Muscle of arm (tissue), 1 donor: ENCODE measurements at regions not wholly inside any gene's neighbourhood (a gene's known extent, or its start where the extent isn't known, plus 50 kb on each side); places are given as distances from the start of the nearest gene placed in this dataset.
A peak's percentile ranks its signal among the peaks of the same experiment; 100 is the strongest.

Source experiments
- DNase-seq: peaks from one replicate; pipeline ENCODE4 v3.0.0-alpha.2; 2013

DNA sequence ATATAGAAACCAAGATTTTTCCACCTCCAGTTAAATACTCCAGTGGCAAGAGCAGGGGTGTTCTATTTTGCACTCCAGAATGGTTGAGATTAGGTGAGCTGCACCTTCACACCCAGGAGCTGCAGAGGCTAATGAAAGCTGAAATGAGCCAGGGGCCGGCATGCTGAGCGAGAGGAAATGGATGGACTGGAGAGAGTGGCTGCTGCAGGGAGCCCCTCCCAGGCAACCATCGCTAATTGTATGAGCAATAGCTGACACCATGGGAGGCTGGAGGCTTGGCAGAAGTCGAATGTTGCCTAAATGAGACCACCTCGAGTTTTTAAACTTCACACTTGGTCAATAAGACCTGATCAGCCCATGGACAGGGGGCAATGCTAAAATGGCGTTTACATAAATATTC is 301.8 kb upstream of the TMPO start:
- no peak for DNase-seq

GRCh38 chr12:98217257-98217656 is 298.1 kb upstream of the TMPO start:
- DNase-seq = no peak

GRCh38 chr12:98220636-98221035 is 294.8 kb upstream of the TMPO start:
- DNase-seq = no peak

DNA sequence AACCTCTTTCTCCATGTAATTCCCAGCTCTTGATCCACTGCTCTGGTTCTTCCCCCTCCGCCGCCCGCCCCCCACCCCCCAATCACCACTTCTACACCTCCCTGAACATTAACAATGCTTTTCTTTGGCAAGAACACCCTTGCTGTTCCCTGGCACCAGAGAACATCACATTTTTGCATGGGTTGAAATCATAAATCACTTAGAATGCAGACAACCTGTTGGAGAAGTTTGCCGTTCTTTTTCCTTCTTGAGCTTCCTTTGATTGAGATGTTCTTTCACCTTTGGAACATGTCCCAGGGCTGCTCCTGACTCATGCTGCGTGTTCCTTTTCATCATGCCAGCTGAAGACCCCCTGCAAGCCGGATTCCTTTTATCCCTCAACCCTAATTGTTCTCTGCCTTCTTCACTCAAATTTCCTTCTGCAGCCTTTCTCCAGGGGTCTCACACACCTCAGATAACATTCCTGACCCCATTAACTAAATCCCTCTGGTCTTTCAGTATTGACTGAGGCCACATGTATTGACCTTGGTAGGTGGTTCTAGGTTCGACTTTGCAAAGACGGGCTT is 294.1 kb upstream of the TMPO start:
- no peak for DNase-seq

DNA sequence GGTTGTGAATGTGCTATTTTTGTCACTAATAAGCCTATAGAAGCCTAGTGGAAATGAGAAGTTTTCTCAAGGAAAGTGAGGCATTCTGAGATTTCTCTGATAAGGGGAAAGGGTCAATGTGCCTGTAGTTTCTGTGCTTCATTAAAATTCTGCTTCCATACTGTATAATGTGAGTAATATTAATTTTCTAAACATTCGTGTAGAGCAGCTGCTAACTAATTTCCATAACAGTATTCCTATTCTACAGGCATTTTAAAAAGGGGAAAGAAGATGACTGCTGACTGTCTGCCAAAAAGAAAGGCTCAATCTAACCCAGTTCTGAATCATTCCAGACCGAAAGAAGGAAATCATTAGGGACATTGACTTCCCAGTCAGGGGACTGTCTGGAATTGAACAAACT is 293.3 kb upstream of the TMPO start:
- no peak for DNase-seq

DNA sequence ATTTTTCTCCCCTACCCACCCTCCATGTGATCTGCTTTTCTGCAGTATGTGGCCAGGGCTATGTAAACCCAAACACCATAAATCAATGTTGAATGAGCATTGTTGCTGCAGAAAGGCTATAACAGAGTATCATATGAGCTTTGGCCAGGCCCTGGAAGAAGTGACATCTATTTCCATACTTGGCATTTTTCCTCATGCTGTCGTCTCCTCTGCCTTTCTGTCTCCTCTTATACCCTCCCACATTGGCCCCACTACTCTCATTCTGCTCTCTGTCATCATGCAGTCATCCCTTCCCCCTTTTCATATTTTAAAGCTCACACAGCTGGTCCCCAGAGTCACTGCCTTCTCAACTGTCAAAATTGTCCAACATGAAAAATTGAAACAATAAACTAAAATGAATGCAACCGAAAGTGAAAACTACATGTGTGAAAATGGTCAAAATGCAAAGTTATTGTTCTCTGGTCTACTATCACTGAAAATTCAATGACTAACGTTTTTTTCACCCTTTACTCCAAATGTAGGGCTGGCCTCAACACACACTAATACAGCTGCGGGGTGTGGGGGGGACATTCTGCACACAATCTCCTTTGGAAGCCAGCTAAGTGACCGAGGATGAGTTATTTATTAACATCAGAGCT is 290.7 kb upstream of the TMPO start:
- DNase-seq = no peak

DNA sequence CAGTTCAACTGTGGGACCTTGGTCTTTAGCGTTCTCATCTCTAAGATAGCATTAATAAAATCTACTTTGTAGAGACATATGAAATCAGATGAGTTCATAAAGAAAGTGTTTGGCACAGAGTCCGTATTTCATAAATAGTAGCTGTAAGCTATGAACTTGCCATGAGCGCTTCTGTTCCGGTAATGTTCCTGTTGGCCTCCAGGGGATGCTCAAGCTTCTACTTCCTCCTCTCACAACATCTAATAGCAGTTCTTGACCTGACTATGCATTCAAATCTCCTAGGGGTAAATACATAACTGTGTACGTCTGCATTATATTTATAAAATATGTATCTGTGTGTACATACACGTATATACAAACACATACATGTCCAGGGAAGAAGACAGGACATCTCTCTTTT is 288.2 kb upstream of the TMPO start:
- no peak for DNase-seq

DNA sequence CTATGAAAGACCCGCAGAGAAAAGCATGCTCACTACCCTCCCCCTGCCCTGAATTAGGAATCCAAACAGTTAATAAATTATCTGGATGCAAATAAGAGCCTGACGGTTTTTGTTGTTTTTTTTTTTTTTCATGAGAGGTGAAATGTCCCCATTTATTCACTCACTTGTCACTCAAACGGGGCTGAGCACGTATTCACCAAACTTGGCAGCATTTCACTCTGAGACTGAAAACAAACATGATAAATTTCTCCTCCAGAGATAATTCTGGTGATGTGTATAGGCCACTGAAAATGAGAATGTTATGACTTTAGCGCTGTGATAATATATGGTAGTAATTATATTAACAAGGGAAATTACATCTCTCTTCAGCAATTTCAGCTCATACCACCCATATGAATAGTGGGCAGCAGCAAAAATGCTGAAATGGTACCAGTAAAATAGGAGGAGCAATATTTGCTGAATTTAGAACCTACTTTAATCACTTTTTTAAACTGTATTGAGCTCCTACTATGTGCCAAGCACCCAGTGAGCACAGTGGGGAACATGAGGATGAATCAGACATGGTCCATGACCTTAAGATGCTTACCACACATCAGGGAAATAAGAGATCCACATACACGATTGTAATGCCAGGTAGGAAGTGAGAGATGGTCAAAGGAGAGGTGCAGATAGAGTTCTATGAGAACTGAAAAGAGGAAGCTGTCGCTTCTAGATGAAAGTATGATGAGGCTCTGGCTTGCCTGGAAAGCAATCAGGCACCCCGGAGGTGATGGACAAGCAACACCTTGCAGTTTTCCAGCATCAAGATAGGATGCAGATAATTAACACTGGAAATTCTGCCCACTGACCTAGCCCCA is 286.5 kb upstream of the TMPO start:
- DNase-seq = no peak

DNA sequence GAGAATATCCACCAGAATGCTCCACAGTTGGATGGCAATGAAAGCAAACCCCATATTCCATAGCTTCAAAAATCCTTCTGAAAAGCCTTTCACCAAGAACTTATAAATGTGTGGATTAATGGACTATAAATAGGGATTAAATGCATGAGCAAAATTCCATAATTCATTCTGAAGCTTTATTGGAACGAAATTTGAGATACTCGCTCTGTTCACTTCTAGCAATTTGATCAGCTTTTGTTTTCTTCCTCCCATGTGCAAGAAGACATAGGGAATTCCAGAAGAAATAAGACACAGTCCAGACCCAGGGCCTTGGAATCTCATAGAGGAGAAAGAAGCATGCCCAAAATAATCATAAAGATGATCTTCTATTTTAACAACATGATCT is 285.9 kb upstream of the TMPO start:
- no peak for DNase-seq

DNA sequence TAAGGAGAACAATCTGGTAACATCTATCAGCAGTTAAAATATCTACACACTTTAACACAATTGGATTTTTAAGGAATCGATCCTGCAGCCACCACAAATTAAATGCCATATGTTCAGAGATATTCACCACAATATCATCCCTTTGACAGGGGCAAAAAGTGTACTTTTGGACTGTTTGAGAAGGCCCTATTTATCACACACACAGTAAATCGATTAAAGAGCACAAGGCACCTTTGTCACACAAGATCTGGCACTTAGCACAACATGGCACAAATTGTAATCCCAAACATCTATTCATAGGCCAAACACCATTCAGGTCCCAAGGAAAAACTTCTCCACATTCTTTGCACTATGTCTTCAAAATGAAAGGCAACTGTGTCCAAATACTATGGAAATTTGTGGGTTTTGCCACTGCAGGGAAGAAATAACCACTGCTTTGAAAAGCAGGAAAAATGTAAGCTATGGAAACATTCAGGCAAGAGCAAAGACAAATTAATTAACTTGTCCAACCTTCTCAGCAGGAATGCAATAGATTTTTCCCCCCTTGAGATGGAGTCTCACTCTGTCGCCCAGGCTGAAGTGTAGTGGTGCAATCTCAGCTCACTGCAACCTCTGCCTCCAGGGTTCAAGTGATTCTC is 282.5 kb upstream of the TMPO start:
- DNase-seq = no peak

DNA sequence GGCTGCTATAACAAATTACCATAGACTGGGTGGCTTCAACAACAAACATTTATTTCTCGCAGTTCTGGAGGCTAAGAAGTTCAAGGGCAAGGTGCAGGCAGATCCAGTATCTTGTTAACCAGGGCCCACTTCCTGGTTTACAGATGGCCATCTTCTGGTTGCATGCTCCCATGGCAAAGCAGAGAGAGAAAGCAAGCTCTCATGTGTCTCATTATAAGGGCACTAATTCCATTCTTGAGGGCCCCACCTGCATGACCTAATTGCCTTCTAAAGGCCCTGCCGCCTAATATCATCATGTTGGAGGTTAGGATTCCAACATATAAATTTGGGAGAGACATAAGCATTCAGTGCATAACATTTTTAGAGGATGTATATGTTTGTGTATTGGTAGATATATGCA is 280.1 kb upstream of the TMPO start:
- DNase-seq = no peak

DNA sequence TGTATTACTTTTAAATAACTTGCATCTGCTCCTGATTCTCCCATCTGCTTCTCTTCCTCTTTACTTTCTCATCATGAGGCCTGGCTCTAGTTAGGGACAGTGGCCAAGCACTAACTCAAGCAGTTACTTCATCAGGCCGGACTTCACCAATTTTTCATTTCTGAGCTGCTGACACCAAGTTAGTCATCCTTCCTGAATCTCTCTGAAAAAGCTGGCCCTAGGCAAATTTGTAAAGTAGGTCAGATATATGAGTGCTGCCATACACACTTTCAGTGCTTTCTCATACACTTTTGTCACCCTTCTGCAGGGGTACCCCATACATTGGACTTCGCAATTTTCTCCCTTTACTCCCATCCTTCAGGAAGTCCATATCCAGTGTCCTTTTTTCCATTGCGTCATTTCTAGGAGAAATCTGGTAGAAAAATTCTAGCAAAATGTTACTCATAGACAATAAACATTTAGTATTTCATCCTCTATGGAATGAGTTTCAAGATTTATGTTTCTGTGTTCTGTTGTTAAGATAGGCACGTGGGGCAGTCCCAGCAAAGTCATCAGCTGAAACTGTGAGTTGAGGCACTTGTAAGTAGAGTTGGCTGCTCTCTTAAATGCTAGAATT is 276.8 kb upstream of the TMPO start:
- peak; percentile 46 for DNase-seq

- no peak for DNase-seq
Observed at GRCh38 chr12:98243190-98243589, 272.2 kb upstream of the TMPO start.

DNA sequence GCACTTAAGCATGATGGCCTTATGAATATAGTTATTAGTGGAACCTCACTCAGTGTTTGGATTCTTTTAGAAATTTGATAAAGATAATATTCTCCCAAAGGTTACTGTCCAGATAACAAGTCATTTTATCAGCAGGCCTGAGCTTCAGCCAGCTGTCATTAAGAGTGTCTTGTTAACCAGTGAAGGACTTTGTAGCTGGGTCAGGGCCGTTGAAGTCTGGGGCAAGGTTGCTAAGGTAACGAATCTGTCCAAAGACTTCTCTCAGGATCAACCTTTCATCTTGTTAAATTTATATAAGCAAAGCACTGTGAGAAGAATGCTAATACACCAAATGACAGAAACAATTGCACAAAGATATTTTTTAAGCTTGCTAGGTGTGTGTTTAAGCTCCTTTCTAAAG is 271.3 kb upstream of the TMPO start:
- no peak for DNase-seq

GRCh38 chr12:98253207-98254037 is 262.0 kb upstream of the TMPO start:
- DNase-seq = no peak

DNA sequence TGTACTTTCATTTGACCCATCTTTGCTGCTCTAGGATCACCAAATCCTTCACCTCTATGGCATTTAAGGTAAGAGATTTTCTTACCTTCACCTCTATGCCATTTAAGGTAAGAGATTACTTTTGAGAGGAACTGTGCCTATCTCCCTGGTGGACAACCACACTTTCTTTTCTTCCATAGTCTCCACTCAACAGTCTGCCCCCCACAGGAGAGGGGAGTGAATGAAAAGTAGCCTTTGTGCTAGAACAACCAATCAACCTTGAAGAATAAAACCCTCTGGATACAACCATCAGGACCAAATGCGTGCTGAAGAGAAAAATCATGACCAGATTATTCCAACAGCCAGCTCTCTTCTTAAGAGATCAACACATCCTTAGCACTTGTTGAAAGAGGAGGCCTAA is 258.6 kb upstream of the TMPO start:
- no peak for DNase-seq

GRCh38 chr12:98259693-98260092 is 255.7 kb upstream of the TMPO start:
- DNase-seq = peak; percentile 26

- DNase-seq = no peak
Observed at GRCh38 chr12:98260276-98260675, 255.1 kb upstream of the TMPO start.

- DNase-seq = no peak
Observed at GRCh38 chr12:98262902-98263301, 252.5 kb upstream of the TMPO start.

GRCh38 chr12:98274430-98275130 is 240.8 kb upstream of the TMPO start:
- DNase-seq = no peak

DNA sequence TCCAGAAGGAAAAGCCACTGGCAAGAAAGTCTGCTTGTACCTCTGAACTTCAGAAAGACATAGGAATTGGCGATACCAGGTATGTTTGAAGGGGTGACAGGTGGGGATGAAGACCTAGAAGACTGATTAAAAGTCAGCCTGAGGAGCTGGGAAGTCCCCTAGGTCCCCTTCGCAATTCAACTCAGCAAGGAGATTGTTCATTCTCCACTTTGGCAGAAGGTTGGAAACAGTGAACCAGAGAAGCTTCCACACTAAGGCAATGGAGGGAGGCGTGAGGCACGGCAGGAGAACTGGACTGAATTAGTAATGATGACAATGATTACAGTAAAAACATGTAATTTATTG is 240.3 kb upstream of the TMPO start:
- no peak for DNase-seq
